ENCODE measurements at regions not wholly inside any gene's neighbourhood (a gene's known extent, or its start where the extent isn't known, plus 50 kb on each side); places are given as distances from the start of the nearest gene placed in this dataset.

DNA sequence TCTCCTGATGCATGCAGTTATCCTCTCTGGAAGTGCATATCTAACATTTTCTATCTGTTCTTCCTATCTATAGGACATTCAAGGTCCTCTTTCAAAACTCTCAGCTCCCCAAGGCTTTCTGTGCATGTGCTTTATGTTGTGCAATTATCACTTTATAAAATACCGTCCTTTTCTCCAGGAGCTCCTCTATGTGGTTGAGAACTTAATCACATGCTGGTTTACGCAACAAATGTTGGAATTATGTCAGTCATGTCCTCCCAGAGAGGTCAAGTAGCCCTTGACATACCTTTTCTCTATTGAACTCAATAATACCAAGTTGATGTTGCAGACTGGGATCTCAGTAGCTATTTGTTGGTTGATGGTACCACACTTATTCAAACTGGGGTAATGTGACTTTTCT is 388.4 kb downstream of the BTBD3 start:
- TF ChIP-seq POLR2A (IDR thresholded peaks at IDR 0.05; ENCODE audit: low read length) (no peak), GATA1 (IDR thresholded peaks at IDR 0.05; ENCODE audit: low read depth, low read length) (no peak)
